Ishikawa (cell line): ENCODE measurements at regions not wholly inside any gene's neighbourhood (a gene's known extent, or its start where the extent isn't known, plus 50 kb on each side); places are given as distances from the start of the nearest gene placed in this dataset.

Experiments used
- EGR1 ChIP-seq: IDR thresholded peaks from 2 replicates; pipeline ENCODE4 v1.6.1; 2012
- FOXM1 ChIP-seq: IDR thresholded peaks from 2 replicates; pipeline ENCODE4 v1.6.1; 2012; ENCODE audit warnings: low read depth, borderline replicate concordance
- NFIC ChIP-seq: IDR thresholded peaks from 2 replicates; pipeline ENCODE4 v1.6.1; 2012
- RAD21 ChIP-seq: IDR thresholded peaks from 2 replicates; pipeline ENCODE4 v1.6.1; 2012; ENCODE audit warnings: low read depth
- TCF12 ChIP-seq: IDR thresholded peaks from 2 replicates; pipeline ENCODE4 v1.6.1; 2012; ENCODE audit warnings: low read depth
- ZBTB7A ChIP-seq: IDR thresholded peaks from 2 replicates; pipeline ENCODE4 v1.6.1; 2012; ENCODE audit warnings: low read depth
- TF ChIP-seq, protein P1 (sequence below): IDR thresholded peaks from 2 replicates; pipeline ENCODE4 v1.6.1; 2012

- no peak for TF ChIP-seq ZBTB7A
- TF ChIP-seq EGR1, result no peak
- TF ChIP-seq RAD21, result no peak
- TF ChIP-seq, protein P1, sequence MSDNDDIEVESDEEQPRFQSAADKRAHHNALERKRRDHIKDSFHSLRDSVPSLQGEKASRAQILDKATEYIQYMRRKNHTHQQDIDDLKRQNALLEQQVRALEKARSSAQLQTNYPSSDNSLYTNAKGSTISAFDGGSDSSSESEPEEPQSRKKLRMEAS, result no peak
- TF ChIP-seq TCF12, result no peak
- no peak for TF ChIP-seq FOXM1
- TF ChIP-seq NFIC, result no peak
These were observed 461.9 kb downstream of the SPRY1 start for GRCh38 chr4:123858465-123858864.
